ENCODE measurements at regions not wholly inside any gene's neighbourhood (a gene's known extent, or its start where the extent isn't known, plus 50 kb on each side); places are given as distances from the start of the nearest gene placed in this dataset.

GRCh38 chr3:70506775-70507174, 194.3 kb upstream of the MDFIC2 start:
- TF ChIP-seq CEBPB (IDR thresholded peaks at IDR 0.05; ENCODE audit: low read depth) = no peak
- no peak for TF ChIP-seq YY1 (IDR thresholded peaks at IDR 0.05; ENCODE audit: extremely low read depth, insufficient replicate concordance, low read depth, low read length)
- no peak for TF ChIP-seq POLR2A (IDR thresholded peaks at IDR 0.05; ENCODE audit: borderline replicate concordance, extremely low read depth, insufficient read depth, insufficient read length)
- TF ChIP-seq POLR2AphosphoS5 (IDR thresholded peaks at IDR 0.05; ENCODE audit: low read depth, low read length) = no peak
- TF ChIP-seq CTCF (IDR thresholded peaks at IDR 0.05 in 2 of 3, conservative IDR thresholded peaks at IDR 0.05 in 1 of 3; ENCODE audit: borderline replicate concordance in 1 of 3, insufficient read depth in 1 of 3, low read depth in 2 of 3, low read length in 2 of 3) = no peak
- no peak for TF ChIP-seq SP1 (IDR thresholded peaks at IDR 0.05; ENCODE audit: low read depth)
